Suprapubic skin (tissue), 3 donors: ENCODE measurements at regions not wholly inside any gene's neighbourhood (a gene's known extent, or its start where the extent isn't known, plus 50 kb on each side); places are given as distances from the start of the nearest gene placed in this dataset.

Experiments used
- CTCF ChIP-seq, 2 donors: fragments of 200-600 bp in 1 of 2; fragments of 450-650 bp in 1 of 2; sonication (generic) in 1 of 2; IDR thresholded peaks; one replicate each; pipeline ENCODE4 v1.5.1; 2016 to 2019; ENCODE audit warnings: antibody characterized with exemption in 2 of 2, mild to moderate bottlenecking in 1 of 2, moderate library complexity in 1 of 2
- EP300 ChIP-seq: sonication (generic); formaldehyde crosslinking; IDR thresholded peaks from one replicate; pipeline ENCODE4 v1.6.1; 2017; ENCODE audit warnings: antibody characterized with exemption
- POLR2A ChIP-seq, 2 donors: fragments of 450-650 bp; IDR thresholded peaks; one replicate each; pipeline ENCODE4 v1.6.1; 2017; ENCODE audit warnings: antibody characterized with exemption in 2 of 2, mild to moderate bottlenecking in 2 of 2, moderate library complexity in 2 of 2

GRCh38 chr13:106113796-106114195 is 421.7 kb downstream of the EFNB2 start:
- no peak for TF ChIP-seq CTCF (IDR thresholded peaks at IDR 0.05)
- TF ChIP-seq POLR2A (IDR thresholded peaks at IDR 0.05) = no peak
- no peak for TF ChIP-seq EP300
